ENCODE measurements at regions not wholly inside any gene's neighbourhood (a gene's known extent, or its start where the extent isn't known, plus 50 kb on each side); places are given as distances from the start of the nearest gene placed in this dataset.

DNA sequence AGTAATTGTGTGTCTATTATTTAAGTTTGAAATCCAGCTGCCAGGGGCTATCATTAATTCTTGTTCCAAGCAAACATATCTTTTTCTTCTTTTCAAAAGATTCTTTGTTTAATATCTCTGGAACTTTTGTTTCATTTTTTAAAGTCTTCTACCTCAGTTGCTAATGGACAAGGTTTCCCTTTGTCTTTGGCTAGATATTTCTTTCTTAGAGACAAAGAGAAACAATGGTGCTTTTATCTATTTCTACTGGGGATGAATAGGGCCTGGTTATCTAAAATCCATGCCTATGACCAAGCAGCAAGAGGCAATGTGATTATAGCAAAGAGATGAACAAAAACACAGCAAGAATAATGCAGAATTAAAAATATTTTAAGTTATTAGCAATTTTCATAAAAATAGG is 661.3 kb upstream of the KLF12 start:
- intact Hi-C loops (cut with DNase I): no loop called here
- TF ChIP-seq, protein P1, sequence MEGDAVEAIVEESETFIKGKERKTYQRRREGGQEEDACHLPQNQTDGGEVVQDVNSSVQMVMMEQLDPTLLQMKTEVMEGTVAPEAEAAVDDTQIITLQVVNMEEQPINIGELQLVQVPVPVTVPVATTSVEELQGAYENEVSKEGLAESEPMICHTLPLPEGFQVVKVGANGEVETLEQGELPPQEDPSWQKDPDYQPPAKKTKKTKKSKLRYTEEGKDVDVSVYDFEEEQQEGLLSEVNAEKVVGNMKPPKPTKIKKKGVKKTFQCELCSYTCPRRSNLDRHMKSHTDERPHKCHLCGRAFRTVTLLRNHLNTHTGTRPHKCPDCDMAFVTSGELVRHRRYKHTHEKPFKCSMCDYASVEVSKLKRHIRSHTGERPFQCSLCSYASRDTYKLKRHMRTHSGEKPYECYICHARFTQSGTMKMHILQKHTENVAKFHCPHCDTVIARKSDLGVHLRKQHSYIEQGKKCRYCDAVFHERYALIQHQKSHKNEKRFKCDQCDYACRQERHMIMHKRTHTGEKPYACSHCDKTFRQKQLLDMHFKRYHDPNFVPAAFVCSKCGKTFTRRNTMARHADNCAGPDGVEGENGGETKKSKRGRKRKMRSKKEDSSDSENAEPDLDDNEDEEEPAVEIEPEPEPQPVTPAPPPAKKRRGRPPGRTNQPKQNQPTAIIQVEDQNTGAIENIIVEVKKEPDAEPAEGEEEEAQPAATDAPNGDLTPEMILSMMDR (IDR thresholded peaks at IDR 0.05): no peak
- H3K36me3 ChIP-seq: no peaks in the 10 kb centered on the region

DNA sequence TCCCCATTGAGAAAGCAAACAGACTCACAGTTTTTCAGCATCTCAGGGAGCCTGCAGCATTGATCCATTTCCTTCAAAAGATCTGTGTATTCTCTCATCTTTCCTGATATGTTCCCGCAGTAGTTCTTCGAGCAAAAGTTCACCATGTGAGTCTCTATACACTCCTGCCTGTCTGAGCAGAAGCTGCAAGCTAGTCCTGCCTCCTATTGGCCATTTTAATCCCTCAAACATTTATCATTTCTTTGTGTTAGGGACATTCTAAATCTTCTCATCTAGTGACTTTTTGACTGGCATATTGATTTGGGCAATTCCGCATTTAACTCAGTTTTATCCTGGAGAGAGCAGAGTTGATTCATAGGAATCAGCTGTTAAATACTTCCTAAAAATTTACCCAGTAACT is 660.4 kb upstream of the KLF12 start:
- DNase-seq: no peak
- H3K27ac ChIP-seq: no peak overlapping the region
- no peaks in the 10 kb centered on the region for H3K36me3 ChIP-seq
- no peaks in the 10 kb centered on the region for H3K4me1 ChIP-seq
- H3K27me3 ChIP-seq: no peaks in the 10 kb centered on the region
- intact Hi-C loops (cut with DNase I): no loop called here
- H3K4me3 ChIP-seq: no peak overlapping the region
- H3K9me3 ChIP-seq: no peaks in the 10 kb centered on the region
- TF ChIP-seq, protein P1 (IDR thresholded peaks at IDR 0.05): no peak
- no peak overlapping the region for H3K9ac ChIP-seq (ENCODE audit: low read depth in 2 of 2, low read length in 2 of 2)

More for the DNA sequence above, 661.3 kb upstream of the KLF12 start:
- Histone ChIP-seq H3K9ac (ENCODE audit: low read depth in 2 of 2, low read length in 2 of 2) (no peak overlapping the region), H3K4me1 (no peaks in the 10 kb centered on the region), H3K27ac (no peak overlapping the region), H3K4me3 (no peak overlapping the region), H3K27me3 (no peaks in the 10 kb centered on the region), H3K9me3 (no peaks in the 10 kb centered on the region)
- DNase-seq: no peak

DNA sequence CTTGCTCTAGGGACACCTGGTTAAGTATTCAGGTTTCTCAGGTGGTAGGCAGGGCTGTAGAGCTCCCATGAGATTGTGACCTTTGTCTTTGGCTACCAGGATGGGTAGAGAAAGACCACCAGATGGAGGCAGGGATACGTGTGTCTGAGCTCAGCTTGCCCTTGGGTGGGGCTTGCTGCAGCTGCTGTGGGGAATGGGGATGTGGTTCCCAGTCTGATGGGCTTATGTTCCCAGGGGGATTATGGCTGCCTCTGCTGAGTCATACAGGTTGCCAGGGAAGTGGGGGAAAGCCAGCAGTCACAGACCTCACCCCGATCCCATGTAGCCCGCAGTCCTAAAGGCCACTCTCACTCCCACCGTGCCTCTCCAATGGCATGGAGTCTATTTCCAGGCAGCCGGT is 659.9 kb upstream of the KLF12 start:
- Histone ChIP-seq H3K36me3 (no peaks in the 10 kb centered on the region), H3K27ac (no peak overlapping the region), H3K4me1 (no peaks in the 10 kb centered on the region), H3K9me3 (no peaks in the 10 kb centered on the region), H3K4me3 (no peak overlapping the region), H3K27me3 (no peaks in the 10 kb centered on the region), H3K9ac (ENCODE audit: low read depth in 2 of 2, low read length in 2 of 2) (no peak overlapping the region)
- TF ChIP-seq, protein P1 (IDR thresholded peaks at IDR 0.05): no peak
- intact Hi-C loops (cut with DNase I): no loop called here
- DNase-seq: no peak

DNA sequence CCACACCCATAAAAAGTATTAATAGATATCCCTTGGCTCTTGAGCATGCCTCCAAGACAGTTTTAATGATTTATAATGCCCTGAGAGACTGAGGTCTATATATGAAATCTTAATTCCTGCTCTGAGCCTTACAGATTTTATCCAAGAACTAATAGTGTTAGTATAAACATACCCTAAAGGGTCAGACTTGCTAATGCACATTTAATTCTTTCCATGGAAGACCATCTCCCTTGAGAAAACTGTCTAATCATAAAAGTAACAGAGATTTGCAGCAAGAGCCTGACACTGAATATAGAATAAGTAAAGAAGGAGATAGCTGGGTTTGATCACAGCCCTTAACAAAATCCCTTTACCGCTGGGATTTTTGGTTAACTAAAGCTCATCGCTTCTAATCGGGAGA is 650.8 kb upstream of the KLF12 start:
- Histone ChIP-seq H3K36me3 (no peaks in the 10 kb centered on the region), H3K27me3 (no peaks in the 10 kb centered on the region), H3K9ac (ENCODE audit: low read depth in 2 of 2, low read length in 2 of 2) (no peak overlapping the region), H3K4me3 (no peak overlapping the region), H3K27ac (no peak overlapping the region), H3K9me3 (no peaks in the 10 kb centered on the region), H3K4me1 (no peaks in the 10 kb centered on the region)
- DNase-seq: no peak
- TF ChIP-seq, protein P1 (IDR thresholded peaks at IDR 0.05): no peak
- intact Hi-C loops (cut with DNase I): no loop called here

DNA sequence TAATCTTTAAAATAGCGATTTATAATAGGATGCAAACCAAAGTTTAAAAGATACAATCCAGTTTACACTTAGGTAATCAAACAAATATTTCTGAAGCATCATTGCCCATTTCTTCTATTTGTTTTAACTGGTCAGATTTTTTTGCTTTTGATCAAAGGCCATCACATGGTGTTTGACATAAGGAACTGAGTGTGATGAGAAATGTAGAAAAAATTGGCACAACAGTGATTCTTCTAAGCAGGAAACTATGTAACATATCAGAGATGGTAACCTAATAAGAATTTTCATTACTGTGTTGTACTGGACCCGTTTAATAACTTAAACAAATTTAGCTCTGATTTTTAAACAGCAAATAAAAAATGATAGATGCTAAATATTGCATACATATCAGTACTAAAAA is 644.7 kb upstream of the KLF12 start:
- Histone ChIP-seq H3K9me3 (no peaks in the 10 kb centered on the region), H3K9ac (ENCODE audit: low read depth in 2 of 2, low read length in 2 of 2) (no peak overlapping the region), H3K36me3 (no peaks in the 10 kb centered on the region), H3K27ac (no peak overlapping the region), H3K27me3 (no peaks in the 10 kb centered on the region), H3K4me3 (no peak overlapping the region), H3K4me1 (no peaks in the 10 kb centered on the region)
- no peak for DNase-seq
- intact Hi-C loops (cut with DNase I): no loop called here
- TF ChIP-seq, protein P1 (IDR thresholded peaks at IDR 0.05): no peak

DNA sequence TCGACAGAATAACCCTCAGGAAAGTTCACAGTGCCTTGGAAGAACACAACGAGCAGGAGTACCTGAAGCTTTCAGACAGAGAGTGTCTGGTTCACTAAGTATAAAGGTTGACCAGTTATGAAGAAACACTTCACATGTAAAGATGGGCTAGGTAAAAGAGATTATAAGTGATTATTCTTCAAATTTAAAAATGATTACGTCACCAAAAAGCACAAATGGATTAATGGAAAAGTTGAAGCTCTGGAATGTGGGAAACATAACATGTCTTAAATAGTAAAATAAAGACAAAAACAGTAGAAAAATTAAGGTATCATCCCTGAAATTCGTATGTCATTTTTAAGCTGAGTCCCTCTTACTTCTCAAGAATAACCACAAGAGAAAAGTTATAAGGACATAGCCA is 643.9 kb upstream of the KLF12 start:
- Histone ChIP-seq H3K27ac (no peak overlapping the region), H3K9me3 (no peaks in the 10 kb centered on the region), H3K36me3 (no peaks in the 10 kb centered on the region), H3K4me3 (no peak overlapping the region), H3K27me3 (no peaks in the 10 kb centered on the region), H3K4me1 (no peaks in the 10 kb centered on the region), H3K9ac (ENCODE audit: low read depth in 2 of 2, low read length in 2 of 2) (no peak overlapping the region)
- no peak for DNase-seq
- TF ChIP-seq, protein P1 (IDR thresholded peaks at IDR 0.05): no peak
- intact Hi-C loops (cut with DNase I): no loop called here

All from colonic mucosa (tissue), 4 donors.